Neural progenitor cell (in vitro differentiated cells): ENCODE measurements at regions not wholly inside any gene's neighbourhood (a gene's known extent, or its start where the extent isn't known, plus 50 kb on each side); places are given as distances from the start of the nearest gene placed in this dataset.

ENCODE experiments used
- DNase-seq: peaks from one replicate; pipeline ENCODE4 v3.0.0-alpha.2; 2016; ENCODE audit warnings: low spot score
- H2AFZ ChIP-seq: fragments of 200-600 bp; sonication (generic); replicated peaks from 2 replicates; pipeline ENCODE4 v1.6.1; 2016; ENCODE audit warnings: antibody characterized with exemption
- H3F3A ChIP-seq: fragments of 200-600 bp; sonication (generic); 2 replicates; pipeline ENCODE4 v1.6.1; 2016; ENCODE audit warnings: antibody characterized with exemption, low read depth
- H3K27ac ChIP-seq: fragments of 200-600 bp; sonication (generic); 2 replicates; pipeline ENCODE4 v1.5.1; 2016; ENCODE audit warnings: mild to moderate bottlenecking
- H3K27me3 ChIP-seq: fragments of 200-600 bp; sonication (generic); 2 replicates; pipeline ENCODE4 v1.6.1; 2016; ENCODE audit warnings: mild to moderate bottlenecking, moderate library complexity
- H3K36me3 ChIP-seq: fragments of 200-600 bp; sonication (generic); 2 replicates; pipeline ENCODE4 v1.5.1; 2016
- H3K4me1 ChIP-seq: fragments of 200-600 bp; sonication (generic); 2 replicates; pipeline ENCODE4 v1.6.1; 2016; ENCODE audit warnings: mixed run types
- H3K4me2 ChIP-seq: fragments of 200-600 bp; sonication (generic); 2 replicates; pipeline ENCODE4 v1.6.1; 2016
- H3K4me3 ChIP-seq: fragments of 200-600 bp; sonication (generic); 2 replicates; pipeline ENCODE4 v1.5.1; 2016
- H3K79me2 ChIP-seq: fragments of 200-600 bp; sonication (generic); 2 replicates; pipeline ENCODE4 v1.6.1; 2016; ENCODE audit warnings: low read depth
- H3K9ac ChIP-seq: fragments of 200-600 bp; sonication (generic); 2 replicates; pipeline ENCODE4 v1.6.1; 2016
- H3K9me3 ChIP-seq: fragments of 200-600 bp; sonication (generic); 2 replicates; pipeline ENCODE4 v1.5.1; 2016; ENCODE audit warnings: low read depth
- H4K20me1 ChIP-seq: fragments of 200-600 bp; sonication (generic); 2 replicates; pipeline ENCODE4 v1.6.1; 2016; ENCODE audit warnings: low read depth
- H3K27ac Mint-ChIP-seq: 3 replicates; pipeline ENCODE4 v1.8.0; 2021; ENCODE audit warnings: mixed read lengths
- H3K27me3 Mint-ChIP-seq: 2 replicates; pipeline ENCODE4 v1.8.0; 2022; ENCODE audit warnings: low read depth, mild to moderate bottlenecking, inconsistent platforms, moderate library complexity, mixed read lengths; ENCODE audit not compliant: insufficient read depth
- H3K36me3 Mint-ChIP-seq: 3 replicates; pipeline ENCODE4 v1.8.0; 2021; ENCODE audit warnings: mixed read lengths
- H3K4me1 Mint-ChIP-seq: 3 replicates; pipeline ENCODE4 v1.8.0; 2021; ENCODE audit warnings: mixed read lengths
- H3K4me3 Mint-ChIP-seq: 3 replicates; pipeline ENCODE4 v1.8.0; 2021; ENCODE audit warnings: mild to moderate bottlenecking, moderate library complexity, mixed read lengths
- H3K9me3 Mint-ChIP-seq: 3 replicates; pipeline ENCODE4 v1.8.0; 2020; ENCODE audit warnings: mixed read lengths
- EZH2 ChIP-seq: fragments of 200-600 bp; sonication (generic); IDR thresholded peaks from 2 replicates; pipeline ENCODE4 v1.6.1; 2017; ENCODE audit warnings: antibody characterized with exemption, mild to moderate bottlenecking, moderate library complexity
- EZH2phosphoT487 ChIP-seq: fragments of 200-600 bp; sonication (generic); IDR thresholded peaks from 2 replicates; pipeline ENCODE4 v1.6.1; 2017; ENCODE audit warnings: antibody characterized with exemption
- TF ChIP-seq, protein P1 (sequence below): fragments of 200-600 bp; sonication (generic); IDR thresholded peaks from 2 replicates; pipeline ENCODE4 v1.5.1; 2017; ENCODE audit warnings: antibody characterized with exemption, mild to moderate bottlenecking

GRCh38 chr9:108168236-108168850 is 678.8 kb upstream of the KLF4 start:
- no peaks in the 10 kb centered on the region for H3K27me3 ChIP-seq
- H3K9me3 ChIP-seq = no peaks in the 10 kb centered on the region
- no peaks in the 10 kb centered on the region for H3K9me3 Mint-ChIP-seq
- peaks cover 5% of the 10 kb centered on the region for H3K4me1 ChIP-seq
- H3K27me3 Mint-ChIP-seq = peaks cover 3% of the 10 kb centered on the region
- no peak overlapping the region for H2AFZ ChIP-seq
- H3K4me3 Mint-ChIP-seq = no peak overlapping the region
- no peak overlapping the region for H3K9ac ChIP-seq
- peaks cover 14% of the 10 kb centered on the region for H3K4me1 Mint-ChIP-seq
- H3K36me3 Mint-ChIP-seq = no peaks in the 10 kb centered on the region
- H3K27ac Mint-ChIP-seq = no peak overlapping the region
- no peaks in the 10 kb centered on the region for H4K20me1 ChIP-seq
- no peak for DNase-seq
- H3K27ac ChIP-seq = no peak overlapping the region
- H3K4me3 ChIP-seq = no peak overlapping the region
- no peak overlapping the region for H3K4me2 ChIP-seq
- no peaks in the 10 kb centered on the region for H3K36me3 ChIP-seq
- H3F3A ChIP-seq = no peaks in the 10 kb centered on the region
- no peaks in the 10 kb centered on the region for H3K79me2 ChIP-seq
- no peak for TF ChIP-seq EZH2
- no peak for TF ChIP-seq EZH2phosphoT487
- TF ChIP-seq, protein P1, sequence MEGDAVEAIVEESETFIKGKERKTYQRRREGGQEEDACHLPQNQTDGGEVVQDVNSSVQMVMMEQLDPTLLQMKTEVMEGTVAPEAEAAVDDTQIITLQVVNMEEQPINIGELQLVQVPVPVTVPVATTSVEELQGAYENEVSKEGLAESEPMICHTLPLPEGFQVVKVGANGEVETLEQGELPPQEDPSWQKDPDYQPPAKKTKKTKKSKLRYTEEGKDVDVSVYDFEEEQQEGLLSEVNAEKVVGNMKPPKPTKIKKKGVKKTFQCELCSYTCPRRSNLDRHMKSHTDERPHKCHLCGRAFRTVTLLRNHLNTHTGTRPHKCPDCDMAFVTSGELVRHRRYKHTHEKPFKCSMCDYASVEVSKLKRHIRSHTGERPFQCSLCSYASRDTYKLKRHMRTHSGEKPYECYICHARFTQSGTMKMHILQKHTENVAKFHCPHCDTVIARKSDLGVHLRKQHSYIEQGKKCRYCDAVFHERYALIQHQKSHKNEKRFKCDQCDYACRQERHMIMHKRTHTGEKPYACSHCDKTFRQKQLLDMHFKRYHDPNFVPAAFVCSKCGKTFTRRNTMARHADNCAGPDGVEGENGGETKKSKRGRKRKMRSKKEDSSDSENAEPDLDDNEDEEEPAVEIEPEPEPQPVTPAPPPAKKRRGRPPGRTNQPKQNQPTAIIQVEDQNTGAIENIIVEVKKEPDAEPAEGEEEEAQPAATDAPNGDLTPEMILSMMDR = no peak

GRCh38 chr9:108167136-108167900 is 677.7 kb upstream of the KLF4 start:
- Mint-ChIP-seq H3K36me3 (no peaks in the 10 kb centered on the region), H3K27me3 (peaks cover 3% of the 10 kb centered on the region), H3K4me1 (peaks cover 16% of the 10 kb centered on the region), H3K27ac (no peak overlapping the region), H3K4me3 (no peak overlapping the region), H3K9me3 (no peaks in the 10 kb centered on the region)
- Histone ChIP-seq H4K20me1 (no peaks in the 10 kb centered on the region), H3K27ac (no peak overlapping the region), H3K9ac (no peak overlapping the region), H3K27me3 (no peaks in the 10 kb centered on the region), H2AFZ (no peak overlapping the region), H3F3A (no peaks in the 10 kb centered on the region), H3K36me3 (no peaks in the 10 kb centered on the region), H3K4me2 (no peak overlapping the region), H3K4me3 (no peak overlapping the region), H3K9me3 (no peaks in the 10 kb centered on the region), H3K79me2 (no peaks in the 10 kb centered on the region), H3K4me1 (peaks cover 6% of the 10 kb centered on the region)
- TF ChIP-seq EZH2 = no peak
- no peak for TF ChIP-seq EZH2phosphoT487
- TF ChIP-seq, protein P1 = no peak
- no peak for DNase-seq

DNA sequence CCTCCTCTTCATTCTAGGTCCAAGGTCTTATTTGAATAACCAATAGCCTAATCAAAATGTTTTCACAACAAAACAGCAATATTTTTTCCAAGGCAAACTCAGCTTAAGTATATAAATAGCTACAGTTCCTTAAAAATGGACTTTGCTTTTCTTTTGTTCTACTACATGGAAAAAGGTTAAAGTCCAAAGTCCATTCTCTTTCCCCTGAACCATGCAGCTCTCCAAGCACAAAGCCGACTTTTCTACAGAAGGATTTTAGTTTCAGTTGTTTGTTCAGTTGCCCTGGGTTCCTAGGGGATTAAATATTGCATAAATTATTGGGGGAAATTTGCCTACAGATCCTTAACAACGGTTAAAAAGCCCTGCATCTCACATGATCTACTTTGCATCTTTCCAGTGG is 677.0 kb upstream of the KLF4 start:
- Histone ChIP-seq H3K4me2 (no peak overlapping the region), H3F3A (no peaks in the 10 kb centered on the region), H3K36me3 (no peaks in the 10 kb centered on the region), H3K4me3 (no peak overlapping the region), H3K9me3 (no peaks in the 10 kb centered on the region), H4K20me1 (no peaks in the 10 kb centered on the region), H2AFZ (no peak overlapping the region), H3K4me1 (peaks cover 6% of the 10 kb centered on the region), H3K27me3 (no peaks in the 10 kb centered on the region), H3K9ac (no peak overlapping the region), H3K79me2 (no peaks in the 10 kb centered on the region), H3K27ac (no peak overlapping the region)
- no peaks in the 10 kb centered on the region for H3K36me3 Mint-ChIP-seq
- H3K27ac Mint-ChIP-seq = peak overlapping the region; percentile 1
- H3K4me1 Mint-ChIP-seq = peaks cover 16% of the 10 kb centered on the region
- H3K9me3 Mint-ChIP-seq = no peaks in the 10 kb centered on the region
- peaks cover 3% of the 10 kb centered on the region for H3K27me3 Mint-ChIP-seq
- TF ChIP-seq, protein P1 = no peak
- TF ChIP-seq EZH2 (no peak), EZH2phosphoT487 (no peak)
- no peak overlapping the region for H3K4me3 Mint-ChIP-seq
- no peak for DNase-seq
